HG03280 (cell line): ENCODE measurements at regions not wholly inside any gene's neighbourhood (a gene's known extent, or its start where the extent isn't known, plus 50 kb on each side); places are given as distances from the start of the nearest gene placed in this dataset.

Experiments
- ATAC-seq: cut with Tn5 transposase; IDR thresholded peaks from one replicate; pipeline ENCODE4 v1.9.1; 2021; ENCODE audit warnings: mild to moderate bottlenecking, moderate library complexity; ENCODE audit not compliant: unreplicated experiment

GRCh38 chr3:41024031-41024836 is 175.1 kb upstream of the CTNNB1 start:
- no peak for ATAC-seq

GRCh38 chr3:41026394-41027177 is 172.7 kb upstream of the CTNNB1 start:
- no peak for ATAC-seq

- no peak for ATAC-seq
Measured at GRCh38 chr3:41029356-41029755, 169.9 kb upstream of the CTNNB1 start.

- ATAC-seq, result no peak
Measured at GRCh38 chr3:41030220-41030619, 169.1 kb upstream of the CTNNB1 start.

- ATAC-seq, result no peak
Measured at GRCh38 chr3:41031401-41031800, 167.9 kb upstream of the CTNNB1 start.

GRCh38 chr3:41033956-41034519 is 165.3 kb upstream of the CTNNB1 start:
- no peak for ATAC-seq

- no peak for ATAC-seq
Measured at GRCh38 chr3:41035456-41036022, 163.8 kb upstream of the CTNNB1 start.

- no peak for ATAC-seq
Measured at GRCh38 chr3:41037651-41038334, 161.5 kb upstream of the CTNNB1 start.

GRCh38 chr3:41040256-41040655 is 159.0 kb upstream of the CTNNB1 start:
- ATAC-seq, result no peak

- ATAC-seq, result no peak
Measured at GRCh38 chr3:41041462-41041861, 157.8 kb upstream of the CTNNB1 start.

GRCh38 chr3:41041899-41042298 is 157.4 kb upstream of the CTNNB1 start:
- ATAC-seq, result no peak

GRCh38 chr3:41044523-41044922 is 154.8 kb upstream of the CTNNB1 start:
- no peak for ATAC-seq

- no peak for ATAC-seq
Measured at GRCh38 chr3:41045491-41045890, 153.8 kb upstream of the CTNNB1 start.

- no peak for ATAC-seq
Measured at GRCh38 chr3:41050144-41050543, 149.2 kb upstream of the CTNNB1 start.

- ATAC-seq, result no peak
Measured at GRCh38 chr3:41053220-41053619, 146.1 kb upstream of the CTNNB1 start.

GRCh38 chr3:41060106-41060505 is 139.2 kb upstream of the CTNNB1 start:
- no peak for ATAC-seq

- no peak for ATAC-seq
Measured at GRCh38 chr3:41064070-41064469, 135.2 kb upstream of the CTNNB1 start.

GRCh38 chr3:41064526-41064925 is 134.8 kb upstream of the CTNNB1 start:
- no peak for ATAC-seq

GRCh38 chr3:41065340-41065739 is 134.0 kb upstream of the CTNNB1 start:
- ATAC-seq, result no peak

- no peak for ATAC-seq
Measured at GRCh38 chr3:41073190-41073589, 126.1 kb upstream of the CTNNB1 start.

GRCh38 chr3:41075975-41076374 is 123.3 kb upstream of the CTNNB1 start:
- ATAC-seq, result no peak
